B cell (primary cell): ENCODE measurements at regions not wholly inside any gene's neighbourhood (a gene's known extent, or its start where the extent isn't known, plus 50 kb on each side); places are given as distances from the start of the nearest gene placed in this dataset.

ENCODE experiments used
- ATAC-seq: fragments of 200-7000 bp; cut with Tn5 transposase; one replicate; pipeline ENCODE4 v1.10.0; 2021; ENCODE audit warnings: low read depth, mild to moderate bottlenecking, moderate number of reproducible peaks, moderate library complexity
- CTCF ChIA-PET: fragments of 350-600 bp; sonication (Branson Sonifier 250); formaldehyde crosslinking; loops from one replicate; lab custom pipeline; 2021; ENCODE audit warnings: antibody characterized with exemption, inconsistent platforms; lab: Charles Lee
- POLR2A ChIA-PET: fragments of 350-600 bp; sonication (Branson Sonifier 250); formaldehyde crosslinking; loops from one replicate; lab custom pipeline; 2021; ENCODE audit warnings: antibody characterized with exemption; lab: Charles Lee
- DNase-seq: peaks from one replicate; pipeline ENCODE4 v3.0.0; 2013
- H2AFZ ChIP-seq: 2 replicates; pipeline ENCODE4 v1.6.1; 2012; ENCODE audit warnings: mild to moderate bottlenecking, low read depth, low read length; ENCODE audit not compliant: insufficient read depth, poor library complexity, severe bottlenecking
- H3K27ac ChIP-seq, 2 donors: 1 replicate in 1 of 2; 2 replicates in 1 of 2; pipeline ENCODE4 v1.5.1; 2012 to 2013; ENCODE audit warnings: low read length in 2 of 2, mild to moderate bottlenecking in 2 of 2, moderate library complexity in 1 of 2
- H3K27me3 ChIP-seq, 4 experiments: fragments of 200-600 bp in 1 of 4; sonication (generic) in 1 of 4; replicated peaks in 1 of 4; 1 replicate in 2 of 4; 2 replicates in 2 of 4; pipeline versions ENCODE4 v1.6.1 to v1.7.0; 2013 to 2016; ENCODE audit warnings: low read length in 3 of 4, mild to moderate bottlenecking in 2 of 4, mixed read lengths in 1 of 4, moderate library complexity in 1 of 4; ENCODE audit not compliant: insufficient read depth in 4 of 4, control insufficient read depth in 3 of 4; ENCODE audit errors: control extremely low read depth in 1 of 4
- H3K36me3 ChIP-seq, 2 experiments: replicated peaks in 1 of 2; 1 replicate in 1 of 2; 2 replicates in 1 of 2; pipeline versions ENCODE4 v1.6.1 to v1.7.1; 2013; ENCODE audit warnings: low read length in 1 of 2; ENCODE audit not compliant: insufficient read depth in 2 of 2, control insufficient read depth in 1 of 2; ENCODE audit errors: control extremely low read depth in 1 of 2, extremely low read depth in 1 of 2
- H3K4me1 ChIP-seq, 2 donors: fragments of 200-600 bp in 1 of 2; sonication (generic) in 1 of 2; 1 replicate in 1 of 2; 2 replicates in 1 of 2; pipeline versions ENCODE4 v1.5.1 to v1.6.1; 2013 to 2017; ENCODE audit warnings: low read length in 2 of 2; ENCODE audit not compliant: control insufficient read depth in 2 of 2, insufficient read depth in 2 of 2
- H3K4me2 ChIP-seq: replicated peaks from 2 replicates; pipeline ENCODE3; 2012; ENCODE audit warnings: mild to moderate bottlenecking, low read depth, low read length; ENCODE audit not compliant: poor library complexity, severe bottlenecking
- H3K4me3 ChIP-seq, 5 experiments: fragments of 200-600 bp in 1 of 5; sonication (generic) in 1 of 5; 1 replicate in 3 of 5; 2 replicates in 2 of 5; pipeline versions ENCODE4 v1.5.1 to v1.7.0; 2011 to 2016; ENCODE audit warnings: low read length in 4 of 5, mild to moderate bottlenecking in 4 of 5, low read depth in 2 of 5, control low read depth in 1 of 5, moderate library complexity in 1 of 5; ENCODE audit not compliant: insufficient read depth in 1 of 5; ENCODE audit errors: control extremely low read depth in 1 of 5, extremely low read depth in 1 of 5
- H3K79me2 ChIP-seq: fragments of 200-600 bp; sonication (generic); one replicate; pipeline ENCODE4 v1.6.0; 2016; ENCODE audit warnings: low read length; ENCODE audit not compliant: control insufficient read depth, insufficient read depth
- H3K9ac ChIP-seq: fragments of 200-600 bp; sonication (generic); 2 replicates; pipeline ENCODE4 v1.6.1; 2017; ENCODE audit warnings: mild to moderate bottlenecking, low read length, moderate library complexity
- H3K9me3 ChIP-seq, 3 donors: one replicate each; pipeline versions ENCODE4 v1.6.1 to v1.7.1; 2013; ENCODE audit warnings: low read length in 2 of 3; ENCODE audit not compliant: control insufficient read depth in 2 of 3, insufficient read depth in 1 of 3; ENCODE audit errors: control extremely low read depth in 1 of 3
- H4K20me1 ChIP-seq: 2 replicates; pipeline ENCODE4 v1.6.0; 2012; ENCODE audit warnings: mild to moderate bottlenecking, low read length; ENCODE audit not compliant: insufficient read depth, control insufficient read depth, poor library complexity, severe bottlenecking
- H3K27ac Mint-ChIP-seq: one replicate; pipeline ENCODE4 v1.8.0; 2021; ENCODE audit warnings: mixed read lengths
- H3K27me3 Mint-ChIP-seq: one replicate; pipeline ENCODE4 v1.8.0; 2021; ENCODE audit warnings: mixed read lengths
- H3K4me1 Mint-ChIP-seq: one replicate; pipeline ENCODE4 v1.8.0; 2021; ENCODE audit warnings: mixed read lengths
- H3K4me3 Mint-ChIP-seq: one replicate; pipeline ENCODE4 v1.8.0; 2021; ENCODE audit warnings: mixed read lengths
- H3K9me3 Mint-ChIP-seq: one replicate; pipeline ENCODE4 v1.8.0; 2022; ENCODE audit warnings: mixed read lengths; ENCODE audit not compliant: insufficient read depth
- CTCF ChIP-seq: fragments of 200-600 bp; IDR thresholded peaks from one replicate; pipeline ENCODE4 v1.8.0; 2022; ENCODE audit warnings: antibody characterized with exemption, mild to moderate bottlenecking
- EZH2 ChIP-seq: IDR thresholded peaks from 2 replicates; pipeline ENCODE4 v1.6.1; 2012; ENCODE audit warnings: borderline replicate concordance, low read depth, mild to moderate bottlenecking, moderate library complexity, low read length; ENCODE audit not compliant: insufficient read depth, poor library complexity, severe bottlenecking
- WGBS: methylation state at CpG from one replicate; pipeline ENCODE4 v1.1.5; 2013; ENCODE audit warnings: missing lambda C conversion rate; ENCODE audit not compliant: insufficient coverage; 5-methylcytosine and 5-hydroxymethylcytosine counted together
- intact Hi-C: fragments of 100-400 bp; cut with micrococcal nuclease; formaldehyde crosslinking; loops from one replicate; pipeline ENCODE4 v1.10.0; 2022

GRCh38 chr10:117750616-117751015 lies 208.1 kb downstream of the EMX2 start:
- H3K4me3 Mint-ChIP-seq: no peak overlapping the region
- no peak for DNase-seq
- peaks cover 6% of the 10 kb centered on the region for H3K27me3 Mint-ChIP-seq
- ATAC-seq: no peak
- H3K4me1 Mint-ChIP-seq: no peaks in the 10 kb centered on the region
- H3K9me3 Mint-ChIP-seq: no peaks in the 10 kb centered on the region
- H3K79me2 ChIP-seq: no peaks in the 10 kb centered on the region
- no peaks in the 10 kb centered on the region for H3K4me1 ChIP-seq
- no peaks in the 10 kb centered on the region for H3K27me3 ChIP-seq
- 91% methylated on average over 4 of the region's 4 CpGs for whole genome bisulfite sequencing
- no peak overlapping the region for H3K27ac ChIP-seq
- ChIA-PET POLR2A (no interaction called here), CTCF (no interaction called here)
- H3K27ac Mint-ChIP-seq: no peak overlapping the region
- no peaks in the 10 kb centered on the region for H4K20me1 ChIP-seq
- H3K4me2 ChIP-seq: no peak overlapping the region
- H3K36me3 ChIP-seq: no peaks in the 10 kb centered on the region
- no peak for TF ChIP-seq EZH2
- no peak for TF ChIP-seq CTCF
- H3K9me3 ChIP-seq: peaks cover 0 to 4% (median 0%) of the 10 kb centered on the region in 3 donors
- H3K4me3 ChIP-seq: no peak overlapping the region
- intact Hi-C loops: no loop called here
- H3K9ac ChIP-seq: no peak overlapping the region
- H2AFZ ChIP-seq: no peak overlapping the region

- no peaks in the 10 kb centered on the region for H4K20me1 ChIP-seq
- no peak overlapping the region for H3K27ac Mint-ChIP-seq
- peaks cover 0 to 2% (median 0%) of the 10 kb centered on the region in 4 experiments for H3K27me3 ChIP-seq
- WGBS: 100% methylated on average over 1 of the region's 1 CpG
- H3K9me3 ChIP-seq: peaks cover 0 to 4% (median 0%) of the 10 kb centered on the region in 3 donors
- H3K27ac ChIP-seq: no peak overlapping the region
- no peak overlapping the region for H2AFZ ChIP-seq
- H3K4me1 Mint-ChIP-seq: no peaks in the 10 kb centered on the region
- no peak overlapping the region for H3K4me3 Mint-ChIP-seq
- intact Hi-C loops: no loop called here
- H3K4me1 ChIP-seq: no peaks in the 10 kb centered on the region
- H3K27me3 Mint-ChIP-seq: peaks cover 6% of the 10 kb centered on the region
- no peak for TF ChIP-seq CTCF
- no peak for TF ChIP-seq EZH2
- no peak for ATAC-seq
- H3K9ac ChIP-seq: no peak overlapping the region
- no peaks in the 10 kb centered on the region for H3K36me3 ChIP-seq
- CTCF ChIA-PET: no interaction called here
- DNase-seq: no peak
- no peaks in the 10 kb centered on the region for H3K79me2 ChIP-seq
- POLR2A ChIA-PET: no interaction called here
- no peak overlapping the region for H3K4me2 ChIP-seq
- no peaks in the 10 kb centered on the region for H3K9me3 Mint-ChIP-seq
- no peak overlapping the region for H3K4me3 ChIP-seq
Observed at GRCh38 chr10:117751259-117751658, 208.7 kb downstream of the EMX2 start.
